ENCODE measurements at regions not wholly inside any gene's neighbourhood (a gene's known extent, or its start where the extent isn't known, plus 50 kb on each side); places are given as distances from the start of the nearest gene placed in this dataset.
"Not testable (repeated sequence)": the region's sequence is repeated elsewhere in the genome, so short reads cannot be mapped to it uniquely, and the experiment has no call there.

GRCh38 chr12:17038923-17039322 is 433.0 kb upstream of the LMO3 start:
- no peaks in the 10 kb centered on the region for H3K36me3 ChIP-seq (ENCODE audit: control insufficient read depth, insufficient read depth, low read length)
- H3K9ac ChIP-seq (ENCODE audit: low read length), result no peak overlapping the region
- no peak overlapping the region for H3K27ac ChIP-seq (ENCODE audit: low read depth, low read length)
- no peak overlapping the region for H3K4me3 ChIP-seq (ENCODE audit: low read length)
- H3K27me3 ChIP-seq (ENCODE audit: control insufficient read depth, insufficient read depth, low read length), result no peaks in the 10 kb centered on the region
- H3K4me1 ChIP-seq (ENCODE audit: control insufficient read depth, insufficient read depth, low read length), result no peaks in the 10 kb centered on the region

GRCh38 chr12:17035372-17035771 is 429.4 kb upstream of the LMO3 start:
- no peaks in the 10 kb centered on the region for H3K36me3 ChIP-seq (ENCODE audit: control insufficient read depth, insufficient read depth, low read length)
- no peak overlapping the region for H3K9ac ChIP-seq (ENCODE audit: low read length)
- no peak overlapping the region for H3K27ac ChIP-seq (ENCODE audit: low read depth, low read length)

GRCh38 chr12:17030338-17030737 is 424.4 kb upstream of the LMO3 start:
- Histone ChIP-seq H3K27me3 (ENCODE audit: control insufficient read depth, insufficient read depth, low read length) (no peaks in the 10 kb centered on the region), H3K4me3 (ENCODE audit: low read length) (no peak overlapping the region), H3K4me1 (ENCODE audit: control insufficient read depth, insufficient read depth, low read length) (no peaks in the 10 kb centered on the region), H3K9ac (ENCODE audit: low read length) (no peak overlapping the region), H3K27ac (ENCODE audit: low read depth, low read length) (no peak overlapping the region), H3K36me3 (ENCODE audit: control insufficient read depth, insufficient read depth, low read length) (no peaks in the 10 kb centered on the region)

More at GRCh38 chr12:17035372-17035771, 429.4 kb upstream of the LMO3 start:
- Histone ChIP-seq H3K4me1 (ENCODE audit: control insufficient read depth, insufficient read depth, low read length) (no peaks in the 10 kb centered on the region), H3K27me3 (ENCODE audit: control insufficient read depth, insufficient read depth, low read length) (no peaks in the 10 kb centered on the region), H3K4me3 (ENCODE audit: low read length) (no peak overlapping the region)

GRCh38 chr12:17028348-17028747 is 422.4 kb upstream of the LMO3 start:
- no peaks in the 10 kb centered on the region for H3K36me3 ChIP-seq (ENCODE audit: control insufficient read depth, insufficient read depth, low read length)
- H3K4me1 ChIP-seq (ENCODE audit: control insufficient read depth, insufficient read depth, low read length), result no peaks in the 10 kb centered on the region
- H3K4me3 ChIP-seq (ENCODE audit: low read length), result no peak overlapping the region
- H3K27ac ChIP-seq (ENCODE audit: low read depth, low read length), result no peak overlapping the region
- no peak overlapping the region for H3K9ac ChIP-seq (ENCODE audit: low read length)
- H3K27me3 ChIP-seq (ENCODE audit: control insufficient read depth, insufficient read depth, low read length), result no peaks in the 10 kb centered on the region

GRCh38 chr12:17025424-17025823 is 419.5 kb upstream of the LMO3 start:
- H3K4me1 ChIP-seq (ENCODE audit: control insufficient read depth, insufficient read depth, low read length); H3K9ac ChIP-seq (ENCODE audit: low read length); H3K36me3 ChIP-seq (ENCODE audit: control insufficient read depth, insufficient read depth, low read length); H3K27ac ChIP-seq (ENCODE audit: low read depth, low read length); H3K4me3 ChIP-seq (ENCODE audit: low read length); H3K27me3 ChIP-seq (ENCODE audit: control insufficient read depth, insufficient read depth, low read length): not testable (repeated sequence)

GRCh38 chr12:17020765-17021164 is 414.8 kb upstream of the LMO3 start:
- Histone ChIP-seq H3K36me3 (ENCODE audit: control insufficient read depth, insufficient read depth, low read length) (no peaks in the 10 kb centered on the region), H3K27me3 (ENCODE audit: control insufficient read depth, insufficient read depth, low read length) (no peaks in the 10 kb centered on the region), H3K27ac (ENCODE audit: low read depth, low read length) (no peak overlapping the region), H3K9ac (ENCODE audit: low read length) (no peak overlapping the region), H3K4me1 (ENCODE audit: control insufficient read depth, insufficient read depth, low read length) (no peaks in the 10 kb centered on the region), H3K4me3 (ENCODE audit: low read length) (no peak overlapping the region)

- H3K27me3 ChIP-seq (ENCODE audit: control insufficient read depth, insufficient read depth, low read length), result no peaks in the 10 kb centered on the region
- H3K4me1 ChIP-seq (ENCODE audit: control insufficient read depth, insufficient read depth, low read length), result no peaks in the 10 kb centered on the region
- no peak overlapping the region for H3K9ac ChIP-seq (ENCODE audit: low read length)
- no peak overlapping the region for H3K27ac ChIP-seq (ENCODE audit: low read depth, low read length)
- no peaks in the 10 kb centered on the region for H3K36me3 ChIP-seq (ENCODE audit: control insufficient read depth, insufficient read depth, low read length)
- H3K4me3 ChIP-seq (ENCODE audit: low read length), result no peak overlapping the region
Observed at GRCh38 chr12:17017402-17017801, 411.4 kb upstream of the LMO3 start.

GRCh38 chr12:17016116-17016864 is 410.3 kb upstream of the LMO3 start:
- Histone ChIP-seq H3K36me3 (ENCODE audit: control insufficient read depth, insufficient read depth, low read length) (no peaks in the 10 kb centered on the region), H3K27ac (ENCODE audit: low read depth, low read length) (no peak overlapping the region), H3K9ac (ENCODE audit: low read length) (no peak overlapping the region), H3K27me3 (ENCODE audit: control insufficient read depth, insufficient read depth, low read length) (no peaks in the 10 kb centered on the region), H3K4me1 (ENCODE audit: control insufficient read depth, insufficient read depth, low read length) (no peaks in the 10 kb centered on the region), H3K4me3 (ENCODE audit: low read length) (no peak overlapping the region)

GRCh38 chr12:17015501-17015900 is 409.5 kb upstream of the LMO3 start:
- no peak overlapping the region for H3K4me3 ChIP-seq (ENCODE audit: low read length)
- H3K9ac ChIP-seq (ENCODE audit: low read length), result no peak overlapping the region
- no peaks in the 10 kb centered on the region for H3K36me3 ChIP-seq (ENCODE audit: control insufficient read depth, insufficient read depth, low read length)

GRCh38 chr12:17007442-17008040 is 401.6 kb upstream of the LMO3 start:
- not testable (repeated sequence) for H3K36me3 ChIP-seq (ENCODE audit: control insufficient read depth, insufficient read depth, low read length); H3K4me1 ChIP-seq (ENCODE audit: control insufficient read depth, insufficient read depth, low read length); H3K9ac ChIP-seq (ENCODE audit: low read length); H3K4me3 ChIP-seq (ENCODE audit: low read length); H3K27ac ChIP-seq (ENCODE audit: low read depth, low read length); H3K27me3 ChIP-seq (ENCODE audit: control insufficient read depth, insufficient read depth, low read length)

More at GRCh38 chr12:17015501-17015900, 409.5 kb upstream of the LMO3 start:
- Histone ChIP-seq H3K27me3 (ENCODE audit: control insufficient read depth, insufficient read depth, low read length) (no peaks in the 10 kb centered on the region), H3K27ac (ENCODE audit: low read depth, low read length) (no peak overlapping the region), H3K4me1 (ENCODE audit: control insufficient read depth, insufficient read depth, low read length) (no peaks in the 10 kb centered on the region)

GRCh38 chr12:16998538-16998937 is 392.6 kb upstream of the LMO3 start:
- H3K9ac ChIP-seq (ENCODE audit: low read length); H3K36me3 ChIP-seq (ENCODE audit: control insufficient read depth, insufficient read depth, low read length); H3K27me3 ChIP-seq (ENCODE audit: control insufficient read depth, insufficient read depth, low read length); H3K4me3 ChIP-seq (ENCODE audit: low read length); H3K4me1 ChIP-seq (ENCODE audit: control insufficient read depth, insufficient read depth, low read length); H3K27ac ChIP-seq (ENCODE audit: low read depth, low read length): not testable (repeated sequence)

- Histone ChIP-seq H3K4me3 (ENCODE audit: low read length) (no peak overlapping the region), H3K36me3 (ENCODE audit: control insufficient read depth, insufficient read depth, low read length) (no peaks in the 10 kb centered on the region), H3K27me3 (ENCODE audit: control insufficient read depth, insufficient read depth, low read length) (no peaks in the 10 kb centered on the region), H3K4me1 (ENCODE audit: control insufficient read depth, insufficient read depth, low read length) (no peaks in the 10 kb centered on the region), H3K9ac (ENCODE audit: low read length) (no peak overlapping the region), H3K27ac (ENCODE audit: low read depth, low read length) (no peak overlapping the region)
Observed at GRCh38 chr12:16984484-16984883, 378.5 kb upstream of the LMO3 start.

Measured in rectal smooth muscle tissue (tissue), 1 donor.